ENCODE measurements at regions not wholly inside any gene's neighbourhood (a gene's known extent, or its start where the extent isn't known, plus 50 kb on each side); places are given as distances from the start of the nearest gene placed in this dataset.

DNA sequence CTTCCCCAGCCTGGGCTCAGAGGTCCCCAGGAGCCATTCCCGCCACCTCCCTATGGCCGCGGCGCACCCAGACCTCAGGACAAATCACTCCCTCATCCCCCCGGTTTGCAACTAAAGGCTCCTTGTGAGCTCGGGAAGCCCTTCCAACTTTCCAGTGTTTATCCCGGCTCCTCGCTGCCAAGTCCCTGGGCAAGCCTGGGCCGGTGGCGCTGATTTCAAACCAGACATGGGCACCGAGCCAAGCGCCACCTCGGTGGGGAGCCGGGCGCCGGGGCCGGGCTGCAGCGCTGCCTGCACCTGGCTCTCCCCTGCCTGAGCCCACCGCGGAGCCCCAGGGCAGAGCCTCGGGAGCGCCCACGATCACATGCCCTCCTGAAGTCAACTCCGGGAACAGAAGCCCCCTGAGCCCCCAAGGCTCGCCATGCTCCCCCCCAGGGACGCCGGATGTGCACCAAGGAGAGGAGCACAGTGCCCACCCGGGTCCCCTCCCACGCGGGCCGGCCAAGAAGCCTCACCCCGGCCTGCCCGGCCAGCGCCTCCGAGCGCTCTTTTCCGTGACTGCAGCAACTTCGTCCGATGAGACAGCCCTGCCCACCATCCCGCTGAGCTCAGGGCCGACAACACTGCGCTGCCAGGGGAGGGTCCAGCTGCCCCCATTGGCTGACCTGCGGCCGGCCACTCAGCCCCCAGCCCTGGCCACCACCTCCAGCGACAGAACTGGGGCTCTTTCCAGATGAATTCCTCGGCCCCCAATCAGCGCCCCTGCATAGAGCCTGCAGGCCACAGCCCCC, 50.0 kb downstream of the NCOR2 start:
- no peak for TF ChIP-seq POLR2A (IDR thresholded peaks at IDR 0.05)
- TF ChIP-seq, protein P1, sequence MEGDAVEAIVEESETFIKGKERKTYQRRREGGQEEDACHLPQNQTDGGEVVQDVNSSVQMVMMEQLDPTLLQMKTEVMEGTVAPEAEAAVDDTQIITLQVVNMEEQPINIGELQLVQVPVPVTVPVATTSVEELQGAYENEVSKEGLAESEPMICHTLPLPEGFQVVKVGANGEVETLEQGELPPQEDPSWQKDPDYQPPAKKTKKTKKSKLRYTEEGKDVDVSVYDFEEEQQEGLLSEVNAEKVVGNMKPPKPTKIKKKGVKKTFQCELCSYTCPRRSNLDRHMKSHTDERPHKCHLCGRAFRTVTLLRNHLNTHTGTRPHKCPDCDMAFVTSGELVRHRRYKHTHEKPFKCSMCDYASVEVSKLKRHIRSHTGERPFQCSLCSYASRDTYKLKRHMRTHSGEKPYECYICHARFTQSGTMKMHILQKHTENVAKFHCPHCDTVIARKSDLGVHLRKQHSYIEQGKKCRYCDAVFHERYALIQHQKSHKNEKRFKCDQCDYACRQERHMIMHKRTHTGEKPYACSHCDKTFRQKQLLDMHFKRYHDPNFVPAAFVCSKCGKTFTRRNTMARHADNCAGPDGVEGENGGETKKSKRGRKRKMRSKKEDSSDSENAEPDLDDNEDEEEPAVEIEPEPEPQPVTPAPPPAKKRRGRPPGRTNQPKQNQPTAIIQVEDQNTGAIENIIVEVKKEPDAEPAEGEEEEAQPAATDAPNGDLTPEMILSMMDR (IDR thresholded peaks at IDR 0.05) = no peak
- no peak for TF ChIP-seq EP300 (IDR thresholded peaks at IDR 0.05)
- peak in 2 of 3 donors; percentile 10 to 56 for TF ChIP-seq POLR2AphosphoS5 (IDR thresholded peaks at IDR 0.05)
